Mucosa of rectum (tissue), 2 donors: ENCODE measurements at regions not wholly inside any gene's neighbourhood (a gene's known extent, or its start where the extent isn't known, plus 50 kb on each side); places are given as distances from the start of the nearest gene placed in this dataset.

Source experiments
- H3K27ac ChIP-seq, 2 donors: one replicate each; pipeline ENCODE4 v1.7.0; 2013; ENCODE audit warnings: inconsistent platforms in 2 of 2, low read depth in 2 of 2, low read length in 2 of 2
- H3K27me3 ChIP-seq, 2 donors: one replicate each; pipeline ENCODE4 v1.7.0; 2013; ENCODE audit warnings: low read length in 2 of 2; ENCODE audit not compliant: control insufficient read depth in 2 of 2, insufficient read depth in 2 of 2
- H3K36me3 ChIP-seq, 2 donors: one replicate each; pipeline ENCODE4 v1.7.0; 2013; ENCODE audit warnings: low read length in 2 of 2; ENCODE audit not compliant: control insufficient read depth in 2 of 2, insufficient read depth in 2 of 2
- H3K4me1 ChIP-seq, 2 donors: one replicate each; pipeline ENCODE4 v1.7.0; 2013; ENCODE audit warnings: low read length in 2 of 2, mild to moderate bottlenecking in 1 of 2; ENCODE audit not compliant: control insufficient read depth in 2 of 2, insufficient read depth in 2 of 2
- H3K4me3 ChIP-seq, 2 donors: one replicate each; pipeline ENCODE4 v1.7.0; 2013; ENCODE audit warnings: low read length in 2 of 2
- H3K9ac ChIP-seq, 2 donors: one replicate each; pipeline ENCODE4 v1.7.0; 2013; ENCODE audit warnings: low read length in 2 of 2, low read depth in 1 of 2, mild to moderate bottlenecking in 1 of 2
- H3K9me3 ChIP-seq, 2 donors: one replicate each; pipeline ENCODE4 v1.7.0; 2013; ENCODE audit warnings: low read length in 2 of 2; ENCODE audit not compliant: control insufficient read depth in 2 of 2
- donor health status: healthy.
- donor health status: Normal muscosa, but diverticular disease.

DNA sequence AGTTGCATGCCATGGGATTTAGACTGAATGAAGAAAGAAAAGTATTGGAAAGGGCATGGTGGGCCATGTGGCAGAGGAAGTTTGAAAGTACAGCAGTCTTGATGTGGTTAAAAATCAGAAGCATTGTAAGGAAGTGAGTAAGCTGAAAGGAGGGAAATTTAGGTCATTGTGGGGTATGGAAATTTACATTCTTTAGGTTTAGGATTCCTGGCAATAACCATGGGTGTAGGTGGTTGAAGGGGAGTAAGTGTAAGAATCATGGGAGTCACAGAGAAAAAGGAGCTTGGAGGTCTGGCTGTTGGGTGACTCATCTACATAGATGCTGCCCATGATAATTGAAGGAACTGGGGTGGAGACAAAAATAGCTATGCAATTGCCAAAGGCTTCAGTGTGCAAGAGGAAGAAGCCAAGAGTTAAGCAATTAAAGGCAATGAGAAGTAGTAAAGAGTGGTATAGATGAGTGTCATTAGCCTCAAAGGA is 243.8 kb upstream of the LDB2 start:
- peaks cover 0 to 2% of the 10 kb centered on the region in 2 donors for H3K9me3 ChIP-seq
- H3K4me3 ChIP-seq: no peak overlapping the region
- H3K36me3 ChIP-seq: no peaks in the 10 kb centered on the region
- H3K27me3 ChIP-seq: no peaks in the 10 kb centered on the region
- H3K27ac ChIP-seq: no peak overlapping the region
- H3K9ac ChIP-seq: no peak overlapping the region
- H3K4me1 ChIP-seq: no peaks in the 10 kb centered on the region

- Histone ChIP-seq H3K4me3 (no peak overlapping the region), H3K9me3 (peaks cover 0 to 3% of the 10 kb centered on the region in 2 donors), H3K27ac (no peak overlapping the region), H3K27me3 (no peaks in the 10 kb centered on the region), H3K36me3 (no peaks in the 10 kb centered on the region), H3K9ac (no peak overlapping the region), H3K4me1 (no peaks in the 10 kb centered on the region)
Measured at GRCh38 chr4:17138847-17139246, 240.4 kb upstream of the LDB2 start.

- Histone ChIP-seq H3K36me3 (no peaks in the 10 kb centered on the region), H3K27me3 (no peaks in the 10 kb centered on the region), H3K27ac (no peak overlapping the region), H3K9me3 (peaks cover 0 to 3% of the 10 kb centered on the region in 2 donors), H3K4me1 (no peaks in the 10 kb centered on the region), H3K4me3 (no peak overlapping the region), H3K9ac (no peak overlapping the region)
Measured at GRCh38 chr4:17134565-17134964, 236.1 kb upstream of the LDB2 start.

DNA sequence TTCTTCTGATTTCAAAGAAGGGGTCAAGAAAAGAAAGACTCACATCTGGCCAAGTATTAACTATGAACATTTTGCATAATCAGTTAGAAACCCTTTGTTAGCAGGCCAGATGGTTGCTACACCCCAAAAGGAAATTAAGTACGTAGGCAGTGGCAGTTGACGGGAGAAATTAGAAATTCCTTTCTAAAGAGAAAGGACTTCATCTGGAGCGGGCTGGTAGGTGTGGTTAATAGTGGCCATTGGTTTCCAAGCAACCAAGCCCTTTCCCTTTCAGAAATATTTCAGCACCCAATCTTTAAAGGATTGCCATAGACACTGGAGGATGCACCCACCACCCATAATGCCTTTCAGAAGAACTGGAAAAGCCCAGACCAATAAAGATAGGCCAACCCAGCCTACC is 235.7 kb upstream of the LDB2 start:
- H3K27ac ChIP-seq: no peak overlapping the region
- H3K9ac ChIP-seq: no peak overlapping the region

GRCh38 chr4:17132226-17132625 is 233.8 kb upstream of the LDB2 start:
- Histone ChIP-seq H3K4me3 (no peak overlapping the region), H3K27ac (no peak overlapping the region), H3K4me1 (no peaks in the 10 kb centered on the region), H3K9me3 (peaks cover 0 to 2% of the 10 kb centered on the region in 2 donors), H3K27me3 (no peaks in the 10 kb centered on the region), H3K36me3 (no peaks in the 10 kb centered on the region), H3K9ac (no peak overlapping the region)

More for the DNA sequence above, 235.7 kb upstream of the LDB2 start:
- no peaks in the 10 kb centered on the region for H3K4me1 ChIP-seq
- peaks cover 0 to 3% of the 10 kb centered on the region in 2 donors for H3K9me3 ChIP-seq
- no peak overlapping the region for H3K4me3 ChIP-seq
- no peaks in the 10 kb centered on the region for H3K36me3 ChIP-seq
- H3K27me3 ChIP-seq: no peaks in the 10 kb centered on the region

GRCh38 chr4:17128268-17128667 is 229.8 kb upstream of the LDB2 start:
- no peaks in the 10 kb centered on the region for H3K9me3 ChIP-seq
- no peaks in the 10 kb centered on the region for H3K4me1 ChIP-seq
- H3K27ac ChIP-seq: no peak overlapping the region
- no peak overlapping the region for H3K4me3 ChIP-seq
- no peaks in the 10 kb centered on the region for H3K27me3 ChIP-seq
- H3K36me3 ChIP-seq: no peaks in the 10 kb centered on the region
- no peak overlapping the region for H3K9ac ChIP-seq

DNA sequence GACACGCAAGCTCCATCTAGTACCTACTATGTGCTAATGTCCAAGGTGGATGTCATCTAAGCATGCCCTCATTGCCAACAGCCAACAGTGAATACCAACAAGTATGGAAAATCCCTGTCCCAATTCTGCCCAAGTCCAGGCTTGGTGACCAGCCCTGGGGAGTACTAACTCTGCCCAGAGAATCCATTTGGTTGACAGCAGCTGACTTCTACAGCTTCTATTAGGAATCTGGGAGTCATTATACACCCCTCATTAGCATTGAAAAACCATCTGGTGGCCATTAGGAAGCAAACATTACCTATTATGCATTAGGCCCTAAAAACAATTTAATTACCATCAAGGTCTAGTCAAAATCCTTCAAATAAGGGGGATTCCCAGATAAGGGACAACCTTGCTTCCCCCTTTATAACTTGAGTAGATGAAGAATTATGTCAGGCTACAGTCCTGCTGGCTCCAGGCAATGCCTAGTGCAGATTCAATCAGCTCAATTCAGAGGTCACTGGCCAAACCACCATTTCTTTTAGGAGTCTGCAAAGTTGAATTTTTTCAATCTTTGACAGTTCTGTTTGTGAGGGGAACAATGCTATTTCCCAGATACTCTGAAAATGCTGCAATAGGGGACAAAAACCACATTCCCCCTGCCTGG is 228.0 kb upstream of the LDB2 start:
- H3K27ac ChIP-seq: no peak overlapping the region
- no peaks in the 10 kb centered on the region for H3K4me1 ChIP-seq

DNA sequence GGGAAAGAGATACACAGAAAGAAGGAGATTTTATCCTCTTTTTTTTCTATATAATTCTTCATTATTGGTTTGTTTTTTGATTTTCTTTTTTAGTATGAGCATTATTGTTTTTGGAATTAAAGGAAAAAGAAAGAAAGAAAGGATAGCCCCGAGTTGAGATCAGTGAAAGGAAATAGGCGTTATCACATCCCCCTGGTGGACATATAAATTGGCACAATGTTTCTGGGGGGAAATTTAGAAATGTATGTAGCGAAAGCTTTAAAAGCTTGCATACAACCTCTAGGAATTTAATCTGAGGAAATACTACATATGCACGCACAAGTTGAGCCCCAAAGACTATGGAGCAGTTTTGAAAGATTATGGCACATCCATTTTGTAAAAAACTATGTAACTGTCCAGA is 226.3 kb upstream of the LDB2 start:
- Histone ChIP-seq H3K4me3 (no peak overlapping the region), H3K9me3 (no peaks in the 10 kb centered on the region), H3K36me3 (no peaks in the 10 kb centered on the region), H3K27ac (no peak overlapping the region), H3K9ac (no peak overlapping the region), H3K4me1 (no peaks in the 10 kb centered on the region), H3K27me3 (no peaks in the 10 kb centered on the region)

More for the DNA sequence above, 228.0 kb upstream of the LDB2 start:
- no peak overlapping the region for H3K9ac ChIP-seq
- H3K36me3 ChIP-seq: no peaks in the 10 kb centered on the region
- H3K9me3 ChIP-seq: no peaks in the 10 kb centered on the region
- H3K4me3 ChIP-seq: no peak overlapping the region
- no peaks in the 10 kb centered on the region for H3K27me3 ChIP-seq

DNA sequence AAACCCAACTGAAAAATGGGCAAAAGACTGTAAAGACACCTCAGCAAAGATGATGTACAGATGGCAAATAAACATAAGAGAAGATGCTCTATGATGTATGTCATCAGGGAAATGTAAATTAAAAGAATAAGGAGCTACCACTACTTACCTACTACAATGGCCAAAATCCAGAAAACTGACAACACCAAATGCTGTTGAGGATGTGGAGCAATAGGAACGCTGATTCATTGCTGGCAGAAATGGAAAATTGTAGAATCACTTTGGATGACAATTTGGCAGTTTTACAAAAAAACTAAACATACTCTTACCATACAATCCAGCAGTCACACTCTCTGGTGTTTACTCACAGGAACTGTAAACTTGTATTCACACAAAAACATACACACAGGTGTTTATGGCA is 222.3 kb upstream of the LDB2 start:
- no peak overlapping the region for H3K27ac ChIP-seq
- H3K27me3 ChIP-seq: no peaks in the 10 kb centered on the region
- H3K9me3 ChIP-seq: no peaks in the 10 kb centered on the region
- no peaks in the 10 kb centered on the region for H3K4me1 ChIP-seq
- H3K4me3 ChIP-seq: no peak overlapping the region
- H3K36me3 ChIP-seq: no peaks in the 10 kb centered on the region
- no peak overlapping the region for H3K9ac ChIP-seq

GRCh38 chr4:17117746-17118145 is 219.3 kb upstream of the LDB2 start:
- no peaks in the 10 kb centered on the region for H3K4me1 ChIP-seq
- no peaks in the 10 kb centered on the region for H3K27me3 ChIP-seq
- no peaks in the 10 kb centered on the region for H3K9me3 ChIP-seq
- H3K36me3 ChIP-seq: no peaks in the 10 kb centered on the region
- H3K27ac ChIP-seq: no peak overlapping the region
- H3K9ac ChIP-seq: no peak overlapping the region
- H3K4me3 ChIP-seq: no peak overlapping the region
